Right hindlimb (tissue), 1 donor: ENCODE measurements at regions not wholly inside any gene's neighbourhood (a gene's known extent, or its start where the extent isn't known, plus 50 kb on each side); places are given as distances from the start of the nearest gene placed in this dataset.

Experiments used
- DNase-seq: peaks from one replicate; pipeline ENCODE4 v3.0.0-alpha.2; 2018

DNA sequence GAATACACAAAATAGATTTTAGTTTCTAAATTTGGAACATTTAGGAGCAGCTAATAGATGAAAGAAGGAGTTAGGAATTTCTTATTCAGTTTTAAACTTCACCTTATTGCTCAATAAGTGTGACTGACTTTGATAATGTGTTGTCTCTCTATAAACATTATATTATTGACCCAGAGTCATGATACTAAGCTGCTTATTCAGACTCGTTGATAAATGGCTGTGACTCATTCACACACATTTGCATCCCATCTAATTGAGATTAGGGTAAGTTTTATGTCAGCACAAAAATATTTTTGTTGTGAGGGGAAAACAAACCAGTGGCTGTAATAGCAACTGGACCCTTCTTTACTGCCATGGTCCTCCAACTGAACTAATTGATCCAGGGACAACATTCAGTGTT lies 137.6 kb downstream of the GOLIM4 start:
- DNase-seq = no peak

- DNase-seq = no peak
Observed at GRCh38 chr3:167952969-167953368, 142.8 kb downstream of the GOLIM4 start.

DNA sequence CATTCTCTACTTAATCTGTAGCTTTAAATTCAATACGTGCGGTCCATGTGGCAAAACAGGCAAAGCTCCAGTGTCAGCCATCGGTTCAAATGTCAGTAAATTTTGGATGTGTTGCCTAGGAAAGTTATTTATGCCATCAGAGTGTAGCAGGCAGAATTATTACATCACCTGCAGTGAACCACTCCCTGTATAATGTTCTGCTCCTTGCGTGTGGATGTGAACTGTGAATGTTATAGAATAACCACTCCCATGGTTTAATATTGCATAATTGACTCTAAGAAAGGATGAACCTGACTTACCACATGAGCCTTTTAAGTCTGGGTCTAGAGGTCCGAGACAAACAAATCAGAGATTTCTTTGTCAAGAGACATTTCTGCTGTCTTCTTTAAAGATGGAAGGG lies 145.5 kb downstream of the GOLIM4 start:
- no peak for DNase-seq

GRCh38 chr3:167941234-167941995 lies 154.3 kb downstream of the GOLIM4 start:
- peak; percentile 56 for DNase-seq

GRCh38 chr3:167940241-167940640 lies 155.5 kb downstream of the GOLIM4 start:
- no peak for DNase-seq

GRCh38 chr3:167938516-167938915 lies 157.2 kb downstream of the GOLIM4 start:
- no peak for DNase-seq

DNA sequence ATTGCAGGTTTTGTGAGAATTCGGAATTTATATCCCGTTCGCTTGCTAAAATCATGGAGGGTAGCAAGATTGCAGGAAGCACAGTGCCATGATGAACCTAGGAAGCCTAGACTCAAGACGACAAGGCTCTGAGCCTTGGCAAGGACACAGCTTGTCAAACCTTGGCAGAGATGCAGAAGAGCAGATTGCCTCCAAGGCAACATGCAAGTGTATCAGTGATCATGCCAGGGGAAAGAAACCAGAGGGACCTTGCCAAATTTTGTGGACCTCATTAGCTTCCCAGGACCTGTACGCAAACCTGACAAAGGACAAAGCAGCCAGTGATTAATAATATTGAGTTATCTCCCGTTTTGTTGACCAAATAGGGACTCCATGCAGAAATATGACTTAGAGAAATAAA lies 159.7 kb downstream of the GOLIM4 start:
- no peak for DNase-seq

GRCh38 chr3:167930453-167930852 lies 165.3 kb downstream of the GOLIM4 start:
- no peak for DNase-seq

DNA sequence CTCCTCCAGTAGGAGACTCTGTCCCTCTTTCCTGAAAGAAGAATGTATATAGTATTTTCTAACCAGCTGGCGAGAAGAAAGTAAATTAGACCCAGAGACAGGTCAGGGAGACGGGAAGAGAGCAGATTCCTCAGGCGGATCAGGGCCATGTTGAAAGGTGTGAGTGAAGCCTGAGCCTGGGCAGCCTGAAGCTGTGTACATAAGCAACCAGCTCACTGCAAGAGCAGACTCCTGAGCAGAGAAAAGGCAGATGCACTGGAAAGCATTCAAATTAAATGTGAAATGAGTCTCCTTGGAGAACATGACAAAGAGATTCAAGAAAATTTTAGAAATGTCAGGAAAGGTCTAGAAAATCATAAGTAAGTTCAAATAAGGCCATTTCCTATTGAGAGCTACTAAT lies 165.8 kb downstream of the GOLIM4 start:
- no peak for DNase-seq

DNA sequence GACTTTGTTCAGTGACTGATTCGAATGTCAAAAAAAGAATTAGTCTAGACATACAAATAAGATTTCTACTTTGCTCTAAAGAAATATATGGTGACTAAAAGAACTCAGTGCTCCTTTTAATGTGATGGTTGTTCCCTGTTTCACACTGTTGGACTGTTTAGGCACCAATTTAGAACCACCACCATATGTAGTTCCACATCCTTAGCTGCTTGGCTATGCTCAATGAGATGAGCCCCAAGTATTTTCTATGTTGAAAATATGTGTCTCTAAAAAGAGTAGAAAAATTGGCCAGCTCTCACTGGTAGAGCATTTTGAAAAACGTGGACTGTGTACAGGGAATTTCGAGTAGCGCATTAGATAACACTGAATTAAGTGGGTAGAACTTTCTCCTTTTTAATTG lies 167.3 kb downstream of the GOLIM4 start:
- no peak for DNase-seq

DNA sequence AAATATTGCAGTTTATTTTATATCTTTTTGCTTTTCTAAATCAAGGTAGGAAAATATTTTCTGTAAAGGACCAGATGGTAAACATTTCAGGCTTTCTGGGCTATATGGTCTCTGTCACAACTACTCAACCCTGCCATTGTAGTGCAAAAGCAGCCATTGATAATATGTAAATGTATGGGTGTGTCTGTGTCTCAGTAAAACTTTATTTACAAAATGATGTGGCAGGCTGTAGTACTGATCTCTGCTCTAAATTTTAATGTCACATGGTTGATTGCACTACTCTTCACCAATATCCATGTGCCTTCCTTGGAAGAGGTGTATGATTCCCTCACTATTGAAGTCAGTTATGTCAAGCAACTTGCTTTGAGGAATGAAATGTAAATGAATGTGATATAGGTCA lies 175.0 kb downstream of the GOLIM4 start:
- DNase-seq = no peak

GRCh38 chr3:167919590-167919989 lies 176.1 kb downstream of the GOLIM4 start:
- DNase-seq = no peak

- no peak for DNase-seq
Observed at GRCh38 chr3:167918686-167919085, 177.0 kb downstream of the GOLIM4 start.

DNA sequence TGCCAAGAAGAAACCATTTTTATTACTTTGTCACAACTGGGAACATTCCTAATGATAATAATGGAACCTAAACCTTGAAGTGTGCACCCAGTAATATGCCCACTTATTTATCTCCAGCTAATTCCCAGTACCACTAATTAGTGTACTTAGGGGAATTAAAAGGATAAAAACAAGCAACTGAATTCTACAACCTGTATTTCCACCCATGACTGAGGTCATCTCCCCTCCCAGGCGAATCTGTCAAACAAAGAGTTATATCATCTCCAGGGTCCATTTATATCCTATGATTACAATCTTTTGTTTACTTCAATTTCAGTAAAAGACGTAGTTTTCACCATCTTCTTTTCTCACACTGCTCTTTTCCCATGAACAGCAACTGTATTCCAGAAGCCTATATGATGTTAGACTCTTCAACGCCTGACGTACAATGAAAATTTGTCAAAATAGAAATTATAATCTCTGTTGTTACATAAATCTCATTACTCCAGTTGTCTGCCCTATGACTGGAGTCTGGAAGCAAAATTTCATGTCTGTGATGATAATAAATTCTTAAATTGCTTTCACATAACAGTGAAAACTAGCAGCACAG lies 177.6 kb downstream of the GOLIM4 start:
- DNase-seq = no peak

DNA sequence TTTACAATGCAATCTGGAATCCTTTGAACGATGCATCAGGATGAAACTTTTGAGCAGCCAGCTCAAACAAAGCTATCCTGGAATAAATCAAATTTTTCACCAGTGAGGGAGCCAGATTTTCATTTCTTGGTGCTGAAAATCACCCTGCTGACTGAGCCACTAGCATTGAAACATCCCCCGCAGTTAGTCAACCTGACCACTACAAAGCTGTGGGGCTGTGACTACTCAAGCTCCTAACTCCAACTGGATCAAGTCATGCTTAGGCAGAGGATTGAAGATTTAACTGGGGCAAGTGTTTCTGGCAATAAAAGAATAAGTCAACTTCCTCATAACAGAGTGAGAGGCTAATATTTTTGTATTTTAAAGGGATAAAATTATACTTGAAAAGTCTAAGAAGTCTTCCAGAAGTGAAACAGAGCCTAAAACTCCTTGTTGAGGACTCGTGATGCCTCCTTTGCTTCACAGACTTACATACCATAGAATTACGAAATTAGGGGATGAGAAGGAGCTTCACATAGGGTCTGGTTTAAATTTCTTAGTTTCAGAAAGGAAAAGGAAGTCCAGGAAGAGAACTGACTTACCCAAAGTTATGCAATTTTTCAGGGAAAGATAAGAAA lies 177.8 kb downstream of the SERPINI1 start:
- no peak for DNase-seq

DNA sequence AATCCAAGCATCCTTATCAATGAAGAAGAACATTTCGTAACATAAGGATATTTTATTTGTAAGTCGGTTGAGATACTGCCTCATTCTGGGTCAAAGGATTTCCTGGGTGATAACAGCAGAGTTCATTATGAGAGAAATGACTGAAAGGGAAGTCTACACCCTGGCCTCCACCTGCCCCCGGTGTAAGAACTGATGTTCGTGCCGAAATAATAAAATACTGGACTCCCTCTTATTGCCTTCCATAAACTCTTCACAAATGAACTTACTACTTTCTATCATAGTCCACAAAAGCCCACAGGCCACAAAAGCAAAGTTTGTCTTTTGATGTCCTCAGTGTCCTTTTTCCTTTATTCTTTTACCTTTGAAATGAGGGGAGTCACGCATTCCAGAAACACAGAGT lies 174.4 kb downstream of the SERPINI1 start:
- no peak for DNase-seq

- no peak for DNase-seq
Observed at GRCh38 chr3:167909504-167909896, 174.0 kb downstream of the SERPINI1 start.

DNA sequence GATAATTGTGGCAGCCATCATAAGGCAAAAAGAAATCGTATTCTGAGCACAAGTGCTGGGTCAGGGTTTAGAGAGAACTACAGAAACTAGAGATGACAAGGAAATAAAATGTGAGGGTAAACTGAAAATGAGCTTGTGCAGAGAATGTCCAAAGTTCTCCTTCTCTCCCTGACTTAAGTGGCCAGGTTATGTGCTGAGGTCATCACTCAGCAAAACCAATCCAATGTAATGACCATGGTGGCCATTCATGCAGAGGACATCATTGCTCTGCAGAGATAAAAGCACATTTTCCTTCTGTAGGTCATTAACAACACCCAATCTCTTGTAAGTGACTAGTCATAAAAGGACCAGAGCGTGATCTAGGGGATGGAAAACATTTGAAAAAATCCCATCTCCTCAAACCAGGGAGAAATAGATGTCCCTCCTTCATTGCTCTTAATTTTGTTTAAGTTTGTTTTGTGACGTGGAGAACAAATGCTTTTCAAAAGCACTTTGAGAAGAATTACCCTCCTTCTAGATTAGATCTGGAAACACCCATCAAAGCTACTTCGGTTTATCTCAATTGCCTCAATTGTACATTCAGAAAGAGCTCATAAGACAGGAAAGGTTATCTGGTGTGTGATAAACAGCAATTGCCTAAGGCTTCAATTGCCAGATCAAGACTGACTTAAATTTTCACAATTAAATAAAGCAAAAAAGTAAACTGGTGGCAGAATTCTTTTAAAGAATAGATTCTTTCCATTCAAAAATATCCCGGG lies 173.4 kb downstream of the SERPINI1 start:
- DNase-seq = no peak

GRCh38 chr3:167908221-167908620 lies 172.7 kb downstream of the SERPINI1 start:
- DNase-seq = no peak

DNA sequence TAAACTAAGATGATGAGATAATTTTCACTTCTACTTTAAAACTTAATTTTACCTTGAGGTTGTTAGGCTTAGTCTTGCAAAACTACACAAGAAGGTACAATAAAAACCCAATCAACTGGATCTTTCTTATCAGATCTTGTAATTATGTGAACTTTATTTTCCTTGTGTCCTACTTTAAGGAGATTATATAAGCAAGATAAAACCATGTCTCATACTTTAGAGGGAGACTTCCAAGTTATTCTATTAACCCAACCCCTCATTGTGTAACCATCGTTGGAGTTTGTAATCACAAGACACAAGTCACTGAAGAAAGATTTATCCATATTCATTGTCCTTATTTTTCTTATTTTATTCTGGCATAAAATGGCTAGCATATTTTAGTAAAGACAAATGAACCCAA lies 165.6 kb downstream of the SERPINI1 start:
- DNase-seq = no peak

DNA sequence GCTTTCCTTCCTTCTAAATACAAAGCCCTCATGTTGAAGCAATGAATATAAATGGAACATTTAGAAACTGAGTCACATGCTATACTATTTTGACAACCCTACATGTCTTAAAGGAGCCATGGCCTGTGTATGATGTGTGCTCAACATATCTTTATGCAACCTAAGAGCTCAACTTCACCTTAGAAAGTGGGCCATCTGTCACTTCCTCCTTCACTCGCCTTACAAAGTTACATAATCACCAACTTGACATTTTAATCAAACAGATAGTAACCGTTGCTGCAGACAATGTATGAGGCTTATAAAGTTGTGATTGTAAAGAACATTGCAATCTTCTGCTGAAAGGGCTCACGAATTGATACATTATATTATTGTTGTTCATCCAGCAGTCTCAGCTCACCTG lies 163.6 kb downstream of the SERPINI1 start:
- DNase-seq = no peak

DNA sequence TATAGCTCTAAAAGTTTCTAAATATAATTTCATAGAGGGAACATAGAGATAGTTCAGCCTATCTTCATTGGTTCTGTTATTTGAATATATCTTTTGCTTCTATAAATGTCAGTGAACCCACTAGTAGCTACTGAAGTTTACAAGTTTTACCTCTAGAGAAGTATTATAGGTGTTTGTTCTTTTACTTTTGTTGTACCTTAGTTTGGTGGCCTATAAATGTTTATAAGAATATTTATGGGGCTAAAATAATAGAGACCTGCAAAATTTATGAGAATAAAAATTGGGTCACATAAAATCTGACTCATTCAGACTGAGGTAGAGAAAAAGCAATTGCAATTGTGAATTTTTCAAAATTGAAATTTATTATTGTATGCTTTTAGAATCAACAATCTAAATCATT lies 162.6 kb downstream of the SERPINI1 start:
- DNase-seq = no peak

DNA sequence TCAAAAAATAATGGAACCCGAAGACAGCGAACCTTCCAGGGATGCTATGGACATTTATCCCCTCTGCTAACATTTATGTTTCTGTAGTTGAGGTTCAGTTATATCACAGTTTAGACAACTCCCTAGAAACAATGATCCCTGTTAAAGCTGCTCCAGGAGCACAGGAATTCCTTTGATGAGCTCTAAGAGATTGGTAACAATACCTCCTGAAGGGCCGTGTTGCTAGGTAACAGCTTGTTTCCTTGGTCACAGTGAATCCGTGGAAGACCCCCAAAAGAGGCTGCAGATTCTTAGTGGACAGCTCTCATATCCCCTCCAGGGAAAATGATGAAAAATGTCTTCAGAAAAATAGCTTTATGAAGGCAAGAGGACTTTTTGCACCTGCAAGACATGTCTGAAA lies 160.2 kb downstream of the SERPINI1 start:
- no peak for DNase-seq

GRCh38 chr3:167895178-167895577 lies 159.7 kb downstream of the SERPINI1 start:
- DNase-seq = no peak
